ENCODE measurements at regions not wholly inside any gene's neighbourhood (a gene's known extent, or its start where the extent isn't known, plus 50 kb on each side); places are given as distances from the start of the nearest gene placed in this dataset.
A peak's percentile ranks its signal among the peaks of the same experiment; 100 is the strongest.

- DNase-seq: no peak
Measured at GRCh38 chr9:90013778-90014177, 409.0 kb downstream of the GADD45G start.

- DNase-seq: no peak
Measured at GRCh38 chr9:90014421-90014820, 409.6 kb downstream of the GADD45G start.

DNA sequence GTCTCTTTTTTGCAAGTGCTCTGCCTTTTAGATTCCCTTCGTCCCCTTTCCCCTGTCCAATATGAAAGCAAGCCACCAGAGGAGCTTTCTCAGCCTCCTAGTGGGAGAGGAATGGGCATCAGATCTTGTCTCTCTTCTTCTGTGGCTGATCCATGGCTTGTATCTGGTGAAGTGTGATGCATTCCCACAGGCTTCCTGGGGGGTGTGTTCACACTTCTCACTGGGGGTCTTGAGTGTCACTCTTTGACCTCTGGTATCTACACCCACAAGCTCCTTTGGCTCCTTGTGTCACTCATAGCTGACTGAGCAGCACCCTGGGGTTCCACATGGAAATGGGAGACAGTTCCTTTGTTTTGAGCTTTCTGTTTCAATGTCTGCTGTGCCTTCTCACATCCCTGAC lies 411.5 kb downstream of the GADD45G start:
- no peak for DNase-seq

- no peak for DNase-seq
Measured at GRCh38 chr9:90017679-90018078, 412.9 kb downstream of the GADD45G start.

GRCh38 chr9:90018688-90019087 lies 413.9 kb downstream of the GADD45G start:
- peak; percentile 16 for DNase-seq

DNA sequence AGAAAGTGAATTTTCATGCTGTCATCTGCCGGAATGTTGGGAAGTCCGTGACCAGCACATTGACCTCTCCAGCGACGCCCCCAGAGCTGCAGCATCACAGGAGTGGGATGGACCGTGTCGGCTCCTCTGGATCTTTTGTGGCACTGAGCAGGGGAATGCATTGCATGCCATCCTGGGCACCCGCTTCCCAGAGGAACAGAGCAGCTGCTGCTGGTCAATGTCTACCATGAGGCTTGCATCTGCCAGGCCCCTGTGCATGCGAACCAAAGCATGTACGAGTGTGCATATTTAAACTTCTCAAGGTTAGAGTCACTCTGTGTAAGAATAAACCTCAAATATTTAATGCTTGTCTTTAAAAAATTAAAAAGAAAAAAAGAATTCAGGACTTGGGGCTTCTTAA lies 414.8 kb downstream of the GADD45G start:
- DNase-seq: no peak

GRCh38 chr9:90020276-90020871 lies 415.6 kb downstream of the GADD45G start:
- DNase-seq: no peak

DNA sequence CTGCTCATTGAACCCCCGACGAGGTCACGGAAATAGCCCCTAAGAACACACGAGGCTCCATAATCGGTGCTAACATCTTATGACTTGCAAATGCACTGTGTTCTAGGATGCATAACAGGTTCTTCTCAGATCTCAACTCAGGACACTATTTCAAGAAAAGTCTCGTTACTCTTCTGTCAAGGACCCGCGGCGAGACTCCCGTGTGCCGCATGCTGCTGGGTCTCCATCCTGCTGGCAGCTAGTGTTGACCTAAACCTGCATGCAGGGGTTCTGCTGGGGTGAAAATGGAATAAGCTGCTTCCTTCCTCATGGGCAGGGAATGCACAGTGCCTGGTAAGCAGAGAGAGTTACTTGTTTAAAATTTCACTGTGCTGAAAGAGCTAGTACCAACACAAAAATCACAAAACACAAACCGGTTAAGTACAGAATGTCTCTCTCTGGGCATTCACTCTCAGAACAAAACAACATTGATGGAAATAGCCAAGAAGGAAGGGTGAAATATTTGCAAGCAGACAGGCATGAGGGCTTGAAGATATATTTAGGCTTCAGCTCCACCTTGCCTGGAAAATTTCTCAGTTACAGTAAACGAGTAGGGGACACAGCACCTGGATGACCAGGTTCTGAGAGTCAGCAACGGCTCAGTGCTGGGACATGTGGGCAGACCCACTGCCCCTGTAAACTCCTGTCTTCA lies 416.5 kb downstream of the GADD45G start:
- no peak for DNase-seq

GRCh38 chr9:90022474-90022873 lies 417.7 kb downstream of the GADD45G start:
- DNase-seq: peak; percentile 10

DNA sequence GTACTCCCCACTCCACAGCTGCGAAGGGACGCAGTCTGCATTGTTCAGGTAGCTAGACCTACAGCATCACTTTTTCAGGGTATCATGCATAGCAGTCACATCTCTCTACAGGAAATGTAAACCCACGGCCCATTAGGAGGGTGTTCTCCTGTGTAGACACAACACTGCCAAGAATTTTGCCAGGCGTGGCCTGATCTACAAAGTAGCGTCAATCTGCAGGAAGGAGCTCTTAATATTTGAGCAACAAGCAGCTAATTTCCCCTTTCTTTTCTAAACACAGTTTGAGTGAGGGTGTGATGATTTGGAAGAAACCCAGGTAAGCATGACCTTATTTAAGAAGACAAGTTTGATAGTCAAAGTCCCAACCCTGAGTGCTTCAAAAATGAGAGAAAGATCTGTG lies 419.0 kb downstream of the GADD45G start:
- DNase-seq: no peak

DNA sequence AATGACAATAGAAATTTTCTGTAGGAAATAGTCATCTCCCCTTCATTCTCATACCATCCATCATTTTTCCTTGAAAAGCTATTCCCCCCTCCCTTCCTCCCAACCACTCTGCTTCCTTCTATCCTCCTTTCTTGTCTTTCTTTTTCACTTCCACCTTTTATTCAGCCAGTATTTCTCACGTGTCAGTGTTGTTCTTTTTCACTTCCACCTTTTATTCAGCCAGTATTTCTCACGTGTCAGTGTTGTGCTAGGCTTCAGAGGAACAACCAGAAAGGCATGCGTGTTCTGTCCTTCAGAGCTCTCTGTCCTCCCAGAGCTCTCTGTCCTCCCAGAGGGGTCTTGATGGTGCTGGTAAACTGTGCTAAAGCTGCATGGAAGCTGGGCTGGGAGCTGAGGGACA lies 419.6 kb downstream of the GADD45G start:
- no peak for DNase-seq

DNA sequence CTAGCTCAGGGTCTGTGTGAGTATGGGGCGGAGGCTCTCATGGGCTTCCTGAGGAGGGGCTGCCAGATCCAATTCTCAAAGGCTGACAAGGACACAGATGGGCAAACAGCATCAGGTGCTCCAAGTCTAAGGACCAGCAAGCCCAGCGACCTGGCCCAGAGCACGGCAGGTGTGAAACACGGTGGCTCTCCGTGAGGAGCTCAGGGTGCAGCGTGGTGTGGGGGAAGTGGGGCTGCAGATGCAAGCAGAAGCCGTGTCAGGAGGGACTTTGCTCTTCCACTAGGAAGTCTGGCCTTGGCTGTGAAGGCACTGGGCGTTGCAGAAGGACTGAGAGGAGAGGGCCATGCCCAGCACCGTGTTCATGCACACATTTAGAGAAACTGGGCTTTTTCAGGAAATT lies 420.0 kb downstream of the GADD45G start:
- DNase-seq: no peak

DNA sequence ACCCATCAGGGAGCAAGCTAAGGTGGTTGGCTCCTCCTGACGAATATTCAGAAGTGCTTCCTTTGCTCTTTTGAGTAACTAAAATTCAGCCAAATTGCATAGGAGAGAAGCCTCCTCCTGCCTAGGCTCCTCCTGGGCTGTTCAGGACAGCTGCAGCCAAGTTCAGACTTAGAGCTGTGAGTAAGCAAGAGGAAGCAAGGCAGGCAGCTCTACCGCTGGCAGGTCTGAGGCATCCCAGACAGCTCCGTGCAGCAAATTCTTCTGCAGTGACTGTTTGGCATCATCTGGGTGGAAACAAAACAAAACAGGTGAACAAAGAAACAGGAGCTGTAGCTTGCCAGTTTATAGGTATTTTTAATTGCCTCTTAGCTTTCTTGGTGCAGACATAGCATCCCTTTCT lies 421.0 kb downstream of the GADD45G start:
- no peak for DNase-seq

- no peak for DNase-seq
Measured at GRCh38 chr9:90027296-90027790, 422.5 kb downstream of the GADD45G start.

DNA sequence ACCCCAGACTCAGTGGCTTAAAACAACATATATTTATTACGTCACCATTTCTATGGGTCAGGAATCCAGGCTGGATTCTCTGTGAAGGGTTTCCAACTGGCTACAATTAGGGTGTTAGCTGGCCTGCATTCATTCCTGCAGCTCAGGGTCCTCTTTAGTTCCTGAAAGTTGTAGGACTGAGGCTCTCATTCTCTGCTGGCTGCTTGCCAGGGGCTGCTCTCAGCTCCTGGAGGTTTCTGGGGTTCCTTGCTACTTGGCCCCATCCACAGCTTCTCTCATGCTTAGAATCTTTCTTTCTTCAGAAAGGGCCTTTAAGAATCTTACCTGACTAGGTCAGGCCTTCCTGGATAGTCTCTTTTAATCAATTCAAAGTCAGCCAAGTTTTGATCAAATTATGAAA lies 424.6 kb downstream of the GADD45G start:
- DNase-seq: peak; percentile 18

DNA sequence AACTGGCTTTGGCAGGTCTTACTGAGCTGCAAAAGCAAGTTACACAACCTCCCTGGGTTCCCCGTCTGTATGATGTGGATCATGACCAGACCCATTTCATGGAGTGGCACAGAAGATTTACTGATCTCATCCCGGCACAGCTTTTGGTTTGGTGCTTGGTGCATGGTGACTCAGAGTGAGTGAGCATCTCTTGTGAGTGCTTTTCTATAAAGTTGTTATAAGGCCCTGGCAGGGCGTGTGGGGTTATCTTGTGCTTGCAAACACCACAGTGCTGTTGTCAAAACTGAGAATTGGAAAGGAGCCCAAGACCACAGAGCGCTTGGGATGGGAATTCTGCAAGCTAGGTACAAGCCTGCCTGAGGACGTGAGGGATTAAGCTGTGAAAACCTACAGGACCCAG lies 425.2 kb downstream of the GADD45G start:
- DNase-seq: peak; percentile 32

DNA sequence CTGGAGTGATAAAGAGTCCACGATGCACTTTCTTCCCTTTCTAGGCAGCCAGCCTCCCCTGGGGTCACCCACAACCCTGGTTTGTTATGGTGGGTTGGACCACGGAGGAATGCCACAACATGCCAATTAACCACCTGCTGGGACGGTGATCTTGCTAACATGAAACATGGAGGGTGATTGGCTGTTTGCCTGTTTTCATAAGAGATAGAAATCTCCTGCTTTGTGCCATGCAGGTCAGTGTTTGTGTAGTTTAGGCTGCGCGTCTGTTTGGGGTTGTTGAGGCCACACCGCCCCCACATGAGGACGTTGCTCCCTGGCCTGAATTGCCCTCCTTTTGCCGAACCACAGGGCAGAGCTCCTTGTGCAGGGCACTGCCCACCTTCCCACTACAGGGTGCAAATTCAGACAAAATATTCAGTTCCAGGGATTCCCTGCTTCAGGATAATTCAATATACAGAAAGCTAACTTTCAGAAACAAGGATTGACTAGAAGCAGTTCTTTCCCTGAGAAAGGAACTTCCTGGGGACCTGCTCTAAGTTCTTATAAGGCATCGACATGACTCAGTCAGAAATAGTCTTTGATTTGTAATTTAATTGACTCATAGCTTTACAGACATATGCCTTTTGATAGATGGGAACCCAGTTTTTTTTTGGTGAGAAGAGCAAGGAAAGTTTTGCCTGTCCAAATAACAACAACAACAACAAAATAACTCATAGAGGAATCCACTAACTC lies 427.6 kb downstream of the GADD45G start:
- DNase-seq: no peak

GRCh38 chr9:90033028-90033650 lies 428.3 kb downstream of the GADD45G start:
- no peak for DNase-seq

GRCh38 chr9:90034071-90034470 lies 429.3 kb downstream of the GADD45G start:
- no peak for DNase-seq

DNA sequence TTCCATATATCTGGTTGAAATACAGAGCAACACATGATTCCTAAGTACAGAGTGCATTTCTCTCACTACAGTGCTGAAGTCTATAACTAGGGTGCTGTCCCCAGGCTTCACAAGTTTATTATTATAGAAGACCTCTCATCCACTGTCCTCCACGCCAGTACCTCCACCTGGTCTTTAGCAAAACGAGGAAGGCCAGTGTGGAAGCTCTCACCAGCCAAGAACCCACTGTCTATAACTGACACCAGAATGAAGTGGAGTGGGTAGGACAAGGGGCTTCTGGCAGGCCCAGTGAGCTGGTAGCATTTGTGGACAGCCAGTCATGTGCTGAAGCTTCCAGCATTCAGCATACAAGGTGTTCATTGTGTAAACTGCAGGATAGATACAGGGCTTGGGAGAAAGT lies 430.7 kb downstream of the GADD45G start:
- no peak for DNase-seq

DNA sequence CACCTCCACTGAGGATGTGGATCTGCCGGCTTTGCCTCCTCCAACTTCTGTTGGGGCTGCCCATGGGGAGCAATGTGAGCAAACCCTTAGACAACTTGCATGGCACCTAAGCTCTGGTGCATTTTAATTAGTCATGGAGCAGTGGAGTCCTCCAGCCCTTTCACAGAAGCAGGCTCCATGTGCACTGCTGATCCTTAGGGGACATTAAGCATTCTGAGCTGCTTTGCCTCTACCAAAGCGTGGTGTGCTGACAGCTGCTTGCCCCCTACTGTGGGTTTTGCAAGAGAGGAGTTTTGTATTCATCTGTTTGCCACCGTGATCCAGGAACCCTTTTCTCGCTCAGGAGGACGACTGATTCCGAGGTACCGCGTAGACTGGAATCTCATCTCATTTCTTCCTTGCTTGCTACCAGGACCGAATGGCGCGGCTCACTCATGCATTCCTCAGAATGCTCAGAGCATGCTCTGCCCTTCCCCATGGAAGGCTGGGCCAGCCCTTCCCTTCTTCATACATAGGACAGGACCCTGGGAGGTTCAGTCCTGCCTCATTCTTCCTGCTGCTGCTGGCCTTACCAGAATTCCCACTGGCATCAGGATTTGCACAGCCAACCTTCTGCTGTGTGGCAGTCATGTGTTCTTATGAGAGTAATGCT lies 432.5 kb downstream of the GADD45G start:
- no peak for DNase-seq

GRCh38 chr9:90038763-90039162 lies 434.0 kb downstream of the GADD45G start:
- no peak for DNase-seq

DNA sequence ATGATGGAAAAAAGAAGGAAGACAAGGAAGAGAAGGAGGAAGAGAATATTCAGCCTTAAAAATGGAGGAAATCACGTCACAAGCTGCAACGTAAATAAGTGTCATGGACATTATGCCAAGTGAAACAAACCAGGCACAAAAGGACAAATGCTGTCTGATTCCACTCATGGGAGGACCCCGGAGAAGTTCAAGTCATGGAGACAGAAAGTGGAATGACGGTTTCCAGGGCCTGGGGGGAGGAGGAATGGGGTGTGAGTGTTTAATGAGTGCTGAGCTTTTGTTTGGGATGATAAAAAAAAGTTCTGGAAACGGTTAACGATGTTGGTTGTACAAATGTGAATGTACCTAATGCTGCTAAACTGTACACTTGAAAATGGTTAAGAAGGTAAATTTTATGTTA lies 439.5 kb downstream of the GADD45G start:
- no peak for DNase-seq
